ENCODE measurements at regions not wholly inside any gene's neighbourhood (a gene's known extent, or its start where the extent isn't known, plus 50 kb on each side); places are given as distances from the start of the nearest gene placed in this dataset.
"Not testable (repeated sequence)": the region's sequence is repeated elsewhere in the genome, so short reads cannot be mapped to it uniquely, and the experiment has no call there.

- no peak for TF ChIP-seq CTCF (IDR thresholded peaks at IDR 0.05; ENCODE audit: low read depth, low read length)
- H3K4me3 ChIP-seq (replicated peaks in 1 of 2; ENCODE audit: low read depth in 2 of 2, low read length in 2 of 2) = no peak overlapping the region
- no peak for DNase-seq (ENCODE audit: low read depth in 2 of 2)
Measured at GRCh38 chr9:24041160-24041690, 215.2 kb upstream of the ELAVL2 start.

- no peak for TF ChIP-seq CTCF (IDR thresholded peaks at IDR 0.05; ENCODE audit: low read depth, low read length)
- DNase-seq (ENCODE audit: low read depth in 2 of 2) = no peak
- no peak overlapping the region for H3K4me3 ChIP-seq (replicated peaks in 1 of 2; ENCODE audit: low read depth in 2 of 2, low read length in 2 of 2)
Measured at GRCh38 chr9:24036459-24036858, 210.4 kb upstream of the ELAVL2 start.

- TF ChIP-seq CTCF (IDR thresholded peaks at IDR 0.05; ENCODE audit: low read depth, low read length) = no peak
- H3K4me3 ChIP-seq (replicated peaks in 1 of 2; ENCODE audit: low read depth in 2 of 2, low read length in 2 of 2) = no peak overlapping the region
- no peak for DNase-seq (ENCODE audit: low read depth in 2 of 2)
Measured at GRCh38 chr9:24035816-24036215, 209.8 kb upstream of the ELAVL2 start.

- no peak for DNase-seq (ENCODE audit: low read depth in 2 of 2)
- no peak for TF ChIP-seq CTCF (IDR thresholded peaks at IDR 0.05; ENCODE audit: low read depth, low read length)
- H3K4me3 ChIP-seq (replicated peaks in 1 of 2; ENCODE audit: low read depth in 2 of 2, low read length in 2 of 2) = no peak overlapping the region
Measured at GRCh38 chr9:24011881-24012280, 185.8 kb upstream of the ELAVL2 start.

GRCh38 chr9:24011009-24011717 lies 185.1 kb upstream of the ELAVL2 start:
- H3K4me3 ChIP-seq (replicated peaks in 1 of 2; ENCODE audit: low read depth in 2 of 2, low read length in 2 of 2) = no peak overlapping the region
- no peak for TF ChIP-seq CTCF (IDR thresholded peaks at IDR 0.05; ENCODE audit: low read depth, low read length)
- no peak for DNase-seq (ENCODE audit: low read depth in 2 of 2)

- DNase-seq (ENCODE audit: low read depth in 2 of 2) = no peak
- no peak for TF ChIP-seq CTCF (IDR thresholded peaks at IDR 0.05; ENCODE audit: low read depth, low read length)
Measured at GRCh38 chr9:24009322-24009721, 183.3 kb upstream of the ELAVL2 start.

GRCh38 chr9:24007185-24007584 lies 181.1 kb upstream of the ELAVL2 start:
- TF ChIP-seq CTCF (IDR thresholded peaks at IDR 0.05; ENCODE audit: low read depth, low read length) = no peak
- H3K4me3 ChIP-seq (replicated peaks in 1 of 2; ENCODE audit: low read depth in 2 of 2, low read length in 2 of 2) = no peak overlapping the region
- DNase-seq (ENCODE audit: low read depth in 2 of 2) = no peak

More at GRCh38 chr9:24009322-24009721, 183.3 kb upstream of the ELAVL2 start:
- H3K4me3 ChIP-seq (replicated peaks in 1 of 2; ENCODE audit: low read depth in 2 of 2, low read length in 2 of 2) = no peak overlapping the region

- DNase-seq (ENCODE audit: low read depth in 2 of 2); H3K4me3 ChIP-seq (replicated peaks in 1 of 2; ENCODE audit: low read depth in 2 of 2, low read length in 2 of 2): not testable (repeated sequence)
Measured at GRCh38 chr9:23991874-23992273, 165.8 kb upstream of the ELAVL2 start.
